SU-DHL-6 (cell line): ENCODE measurements at regions not wholly inside any gene's neighbourhood (a gene's known extent, or its start where the extent isn't known, plus 50 kb on each side); places are given as distances from the start of the nearest gene placed in this dataset.

Experiments
- EZH2phosphoT487 ChIP-seq: fragments of 200-600 bp; sonication (generic), shearing (Covaris generic); conservative IDR thresholded peaks from 2 replicates; pipeline ENCODE4 v1.6.1; 2018; ENCODE audit warnings: mild to moderate bottlenecking, antibody characterized with exemption, low read length, moderate library complexity, mixed read lengths
- TF ChIP-seq, protein P1 (sequence below): fragments of 200-600 bp; sonication (generic); IDR thresholded peaks from one replicate; pipeline ENCODE4 v1.5.1; 2017; ENCODE audit warnings: antibody characterized with exemption, mild to moderate bottlenecking, low read length, moderate library complexity; ENCODE audit not compliant: insufficient read depth, poor library complexity, severe bottlenecking

- TF ChIP-seq, protein P1, sequence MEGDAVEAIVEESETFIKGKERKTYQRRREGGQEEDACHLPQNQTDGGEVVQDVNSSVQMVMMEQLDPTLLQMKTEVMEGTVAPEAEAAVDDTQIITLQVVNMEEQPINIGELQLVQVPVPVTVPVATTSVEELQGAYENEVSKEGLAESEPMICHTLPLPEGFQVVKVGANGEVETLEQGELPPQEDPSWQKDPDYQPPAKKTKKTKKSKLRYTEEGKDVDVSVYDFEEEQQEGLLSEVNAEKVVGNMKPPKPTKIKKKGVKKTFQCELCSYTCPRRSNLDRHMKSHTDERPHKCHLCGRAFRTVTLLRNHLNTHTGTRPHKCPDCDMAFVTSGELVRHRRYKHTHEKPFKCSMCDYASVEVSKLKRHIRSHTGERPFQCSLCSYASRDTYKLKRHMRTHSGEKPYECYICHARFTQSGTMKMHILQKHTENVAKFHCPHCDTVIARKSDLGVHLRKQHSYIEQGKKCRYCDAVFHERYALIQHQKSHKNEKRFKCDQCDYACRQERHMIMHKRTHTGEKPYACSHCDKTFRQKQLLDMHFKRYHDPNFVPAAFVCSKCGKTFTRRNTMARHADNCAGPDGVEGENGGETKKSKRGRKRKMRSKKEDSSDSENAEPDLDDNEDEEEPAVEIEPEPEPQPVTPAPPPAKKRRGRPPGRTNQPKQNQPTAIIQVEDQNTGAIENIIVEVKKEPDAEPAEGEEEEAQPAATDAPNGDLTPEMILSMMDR: no peak
- TF ChIP-seq EZH2phosphoT487: no peak
These were observed 398.3 kb upstream of the ATP10A start for GRCh38 chr15:26261413-26261812.
